Gastrocnemius medialis (tissue), 4 donors: ENCODE measurements at regions not wholly inside any gene's neighbourhood (a gene's known extent, or its start where the extent isn't known, plus 50 kb on each side); places are given as distances from the start of the nearest gene placed in this dataset.

Source experiments
- CTCF ChIP-seq, 5 experiments: fragments of 450-650 bp in 3 of 5; fragments of 200-600 bp in 2 of 5; sonication (generic) in 2 of 5; IDR thresholded peaks in 4 of 5; conservative IDR thresholded peaks in 1 of 5; 1 replicate in 4 of 5; 2 replicates in 1 of 5; pipeline ENCODE4 v1.5.1; 2016 to 2019; ENCODE audit warnings: antibody characterized with exemption in 5 of 5, mild to moderate bottlenecking in 3 of 5, moderate library complexity in 3 of 5
- POLR2A ChIP-seq, 2 donors: fragments of 450-650 bp; IDR thresholded peaks; one replicate each; pipeline ENCODE4 v1.6.1; 2017; ENCODE audit warnings: antibody characterized with exemption in 2 of 2, mild to moderate bottlenecking in 2 of 2, moderate library complexity in 2 of 2

- TF ChIP-seq CTCF (IDR thresholded peaks at IDR 0.05 in 4 of 5, conservative IDR thresholded peaks at IDR 0.05 in 1 of 5), result no peak
- TF ChIP-seq POLR2A (IDR thresholded peaks at IDR 0.05), result no peak
Measured at GRCh38 chr3:73137736-73138403, 76.4 kb downstream of the EBLN2 start.
